ENCODE measurements at regions not wholly inside any gene's neighbourhood (a gene's known extent, or its start where the extent isn't known, plus 50 kb on each side); places are given as distances from the start of the nearest gene placed in this dataset.

DNA sequence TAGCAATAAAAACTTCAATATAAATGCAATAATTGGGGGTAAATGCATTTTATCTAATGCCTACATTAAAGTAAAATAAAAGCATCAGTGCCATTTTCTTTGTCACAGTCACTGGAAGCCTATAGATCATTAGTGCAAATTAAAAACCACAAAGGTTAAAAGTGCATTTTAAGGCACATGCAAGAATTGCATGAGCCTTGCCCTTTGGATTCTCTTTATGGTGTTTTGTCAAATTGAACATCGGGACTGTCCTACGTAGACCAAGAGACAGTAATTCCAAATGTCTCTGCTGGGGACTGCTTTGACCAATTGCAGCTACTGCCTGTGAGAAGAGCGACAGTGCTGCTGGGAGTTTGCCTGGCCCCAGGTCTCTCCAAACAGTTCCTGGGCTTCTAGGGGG is 130.3 kb upstream of the SATB2 start:
- no peak for TF ChIP-seq YY1 (tag by site-specific recombination; IDR thresholded peaks at IDR 0.05)
- no peak for TF ChIP-seq KLF16 (tag by site-specific recombination; IDR thresholded peaks at IDR 0.05)
- TF ChIP-seq, protein P1, sequence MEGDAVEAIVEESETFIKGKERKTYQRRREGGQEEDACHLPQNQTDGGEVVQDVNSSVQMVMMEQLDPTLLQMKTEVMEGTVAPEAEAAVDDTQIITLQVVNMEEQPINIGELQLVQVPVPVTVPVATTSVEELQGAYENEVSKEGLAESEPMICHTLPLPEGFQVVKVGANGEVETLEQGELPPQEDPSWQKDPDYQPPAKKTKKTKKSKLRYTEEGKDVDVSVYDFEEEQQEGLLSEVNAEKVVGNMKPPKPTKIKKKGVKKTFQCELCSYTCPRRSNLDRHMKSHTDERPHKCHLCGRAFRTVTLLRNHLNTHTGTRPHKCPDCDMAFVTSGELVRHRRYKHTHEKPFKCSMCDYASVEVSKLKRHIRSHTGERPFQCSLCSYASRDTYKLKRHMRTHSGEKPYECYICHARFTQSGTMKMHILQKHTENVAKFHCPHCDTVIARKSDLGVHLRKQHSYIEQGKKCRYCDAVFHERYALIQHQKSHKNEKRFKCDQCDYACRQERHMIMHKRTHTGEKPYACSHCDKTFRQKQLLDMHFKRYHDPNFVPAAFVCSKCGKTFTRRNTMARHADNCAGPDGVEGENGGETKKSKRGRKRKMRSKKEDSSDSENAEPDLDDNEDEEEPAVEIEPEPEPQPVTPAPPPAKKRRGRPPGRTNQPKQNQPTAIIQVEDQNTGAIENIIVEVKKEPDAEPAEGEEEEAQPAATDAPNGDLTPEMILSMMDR (tag by site-specific recombination; IDR thresholded peaks at IDR 0.05), result no peak
- TF ChIP-seq ZNF76 (tag by site-specific recombination; IDR thresholded peaks at IDR 0.05; ENCODE audit: borderline replicate concordance, low read depth), result no peak
- no peak for TF ChIP-seq YY2 (tag by site-specific recombination; IDR thresholded peaks at IDR 0.05)
- TF ChIP-seq ZNF114 (tag by site-specific recombination; IDR thresholded peaks at IDR 0.05), result no peak
- no peak for TF ChIP-seq SALL2 (tag by site-specific recombination; IDR thresholded peaks at IDR 0.05; ENCODE audit: borderline replicate concordance)
- TF ChIP-seq KLF10 (tag by site-specific recombination; IDR thresholded peaks at IDR 0.05), result no peak
- no peak for TF ChIP-seq ZNF544 (tag by site-specific recombination; IDR thresholded peaks at IDR 0.05)
- no peak for TF ChIP-seq HOXD13 (CRISPR knock-in tag; IDR thresholded peaks at IDR 0.05; ENCODE audit: borderline replicate concordance)
- TF ChIP-seq ATF2 (tag by site-specific recombination; IDR thresholded peaks at IDR 0.05; ENCODE audit: low read depth), result no peak
- TF ChIP-seq ZNF530 (tag by site-specific recombination; IDR thresholded peaks at IDR 0.05; ENCODE audit: low read depth), result no peak
- no peak for TF ChIP-seq ZBTB49 (tag by site-specific recombination; IDR thresholded peaks at IDR 0.05; ENCODE audit: low read depth)

Data from HEK293 (cell line).